GM18951 (cell line): ENCODE measurements at regions not wholly inside any gene's neighbourhood (a gene's known extent, or its start where the extent isn't known, plus 50 kb on each side); places are given as distances from the start of the nearest gene placed in this dataset.

Experiments used
- POLR2A ChIP-seq: IDR thresholded peaks from 4 replicates; pipeline ENCODE4 v1.6.1; 2011; ENCODE audit warnings: mild to moderate bottlenecking; ENCODE audit not compliant: insufficient read length, insufficient read depth; ENCODE audit errors: extremely low read depth
- in situ Hi-C: fragments of 300-500 bp; cut with MboI; formaldehyde crosslinking; loops from one replicate; pipeline ENCODE4 v1.12.0; 2022; ENCODE audit warnings: low sequenced_read_pairs, mixed read lengths, inconsistent platforms; ENCODE audit not compliant: unreplicated experiment

DNA sequence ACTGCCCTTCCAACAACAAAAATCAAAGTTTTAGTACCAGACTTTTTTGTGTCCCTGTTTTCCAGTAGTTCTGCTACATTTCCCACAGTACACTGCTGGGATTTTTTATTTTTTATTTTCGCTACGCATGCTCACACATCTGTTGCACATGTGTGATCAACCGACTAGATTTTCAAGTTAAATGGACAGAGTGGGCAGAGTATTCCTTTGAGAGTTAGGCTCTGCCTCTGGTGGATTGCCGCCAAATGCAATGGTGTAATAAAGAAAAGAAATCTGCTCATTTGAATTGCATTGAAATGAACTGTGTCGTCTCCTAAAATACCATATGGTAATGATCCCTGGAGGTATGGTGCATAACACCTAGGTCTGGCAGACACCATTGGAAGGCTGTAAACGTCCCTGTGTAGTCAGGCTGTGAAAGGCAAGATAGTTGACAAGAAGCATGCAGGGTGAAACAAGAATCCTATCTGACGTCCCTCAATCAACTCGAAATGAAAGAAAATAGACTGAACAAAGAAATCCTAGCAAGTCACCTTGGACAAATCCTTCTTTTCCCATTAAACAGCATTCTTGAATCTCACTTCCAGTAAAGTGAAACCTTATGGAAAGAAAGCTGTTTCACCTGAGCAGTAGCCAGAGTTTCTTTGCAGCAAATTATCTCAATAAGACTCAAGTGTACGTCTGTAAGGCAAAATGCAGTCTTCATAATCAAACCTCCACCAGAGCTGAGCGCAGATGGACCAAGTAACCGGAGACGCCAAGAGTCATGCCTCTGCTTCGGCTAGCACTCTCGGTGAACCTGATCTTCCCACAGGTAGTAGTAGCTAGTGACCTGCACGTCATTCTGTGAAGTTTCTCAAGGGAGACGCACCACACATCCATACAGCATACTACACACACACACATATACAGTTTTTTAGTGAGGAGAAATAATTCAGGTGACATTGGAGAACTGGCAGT is 357.3 kb downstream of the CRPPA start:
- in situ Hi-C loops = loop anchor here (25.0 kb wide), 1 partner anchor 1352 kb away; no protein-coding TSS in a partner anchor

DNA sequence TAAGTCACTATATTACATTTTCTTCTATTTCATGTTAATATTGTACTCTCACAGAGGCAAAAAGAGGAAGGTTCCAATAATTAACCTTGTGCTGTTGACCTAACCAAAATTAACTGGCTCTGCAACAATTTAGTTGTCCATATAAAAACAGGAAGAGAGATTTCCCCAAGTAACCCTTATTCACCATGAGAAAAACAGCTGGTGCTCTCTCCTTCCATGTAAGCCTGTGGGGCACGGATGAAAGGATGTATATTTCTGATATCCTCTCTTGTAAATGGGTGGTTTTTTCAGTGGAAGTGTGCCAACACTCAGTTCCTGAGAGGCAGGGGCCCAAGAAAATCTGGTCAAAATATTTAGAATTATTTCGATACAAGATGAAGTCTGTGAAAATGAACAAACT is 358.1 kb downstream of the CRPPA start:
- TF ChIP-seq POLR2A = no peak
- in situ Hi-C loops = loop anchor here (25.0 kb wide), 1 partner anchor 1351 kb away; no protein-coding TSS in a partner anchor

More for the DNA sequence above, 357.3 kb downstream of the CRPPA start:
- no peak for TF ChIP-seq POLR2A

DNA sequence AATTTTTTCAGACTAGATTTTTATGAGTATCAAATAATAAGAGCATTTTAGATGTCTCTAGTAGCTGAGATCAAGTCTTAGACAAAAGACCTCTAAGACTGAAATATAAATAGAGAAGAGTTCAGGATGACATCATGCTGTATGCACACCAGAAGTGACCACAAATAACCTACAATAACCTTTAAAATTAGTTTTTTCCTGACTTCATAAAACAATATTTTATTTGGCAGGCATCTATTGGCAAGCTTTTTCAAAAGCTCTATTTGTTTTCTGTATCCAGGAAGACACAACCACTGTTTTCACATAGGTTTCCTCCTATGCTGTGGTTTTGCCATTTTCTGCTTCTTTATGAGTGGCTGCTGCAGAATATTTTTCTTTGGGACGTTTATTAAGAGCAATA is 359.1 kb downstream of the CRPPA start:
- TF ChIP-seq POLR2A = no peak
- in situ Hi-C loops = loop anchor here (25.0 kb wide), 1 partner anchor 1350 kb away; no protein-coding TSS in a partner anchor

DNA sequence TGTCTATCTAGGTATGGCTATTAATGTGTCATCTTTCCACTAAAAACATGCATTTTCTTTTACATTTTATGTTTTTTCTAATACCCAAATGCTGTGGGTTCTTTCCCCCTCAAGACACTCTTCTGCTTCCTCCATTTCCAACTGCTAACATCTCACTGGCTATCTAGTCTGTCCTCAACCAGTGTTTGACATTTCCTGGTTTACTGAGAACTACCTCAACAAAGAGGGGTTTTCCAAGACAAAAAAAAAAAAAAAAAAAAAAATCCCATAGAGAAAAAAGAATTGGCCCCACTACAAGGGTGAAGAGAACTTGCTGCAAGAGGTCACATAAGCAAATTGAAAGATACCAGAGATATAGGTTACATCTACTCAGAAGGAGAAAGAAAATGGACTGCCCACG is 359.7 kb downstream of the CRPPA start:
- no peak for TF ChIP-seq POLR2A

DNA sequence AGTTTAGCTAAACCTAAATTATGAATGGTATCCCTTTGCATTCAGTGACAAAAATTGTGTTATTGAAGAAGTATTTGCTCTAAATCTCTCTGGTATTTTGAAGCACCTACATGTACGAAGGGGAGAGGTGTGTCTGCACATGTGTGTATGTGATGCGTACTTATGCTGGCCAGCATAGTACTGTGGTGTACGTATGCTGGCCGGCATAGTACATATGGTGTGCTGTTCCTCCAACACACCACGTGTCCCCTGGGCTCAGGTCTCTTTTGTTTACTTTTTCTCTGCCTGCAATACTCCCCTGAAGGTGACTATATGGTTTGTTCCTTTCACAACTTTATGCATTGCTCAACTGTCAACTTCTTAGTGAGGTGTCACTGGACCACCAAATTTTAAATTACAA is 360.3 kb downstream of the CRPPA start:
- in situ Hi-C loops = loop anchor here (25.0 kb wide), 1 partner anchor 1349 kb away; no protein-coding TSS in a partner anchor
- TF ChIP-seq POLR2A = no peak

More for the DNA sequence above, 359.7 kb downstream of the CRPPA start:
- in situ Hi-C loops = loop anchor here (25.0 kb wide), 1 partner anchor 1349 kb away; no protein-coding TSS in a partner anchor

GRCh38 chr7:16060502-16060901 is 360.8 kb downstream of the CRPPA start:
- no peak for TF ChIP-seq POLR2A

GRCh38 chr7:16055263-16055976 is 365.9 kb downstream of the CRPPA start:
- in situ Hi-C loops = loop anchor here (25.0 kb wide), 1 partner anchor 1343 kb away; no protein-coding TSS in a partner anchor

More at GRCh38 chr7:16060502-16060901, 360.8 kb downstream of the CRPPA start:
- in situ Hi-C loops = loop anchor here (25.0 kb wide), 1 partner anchor 1348 kb away; no protein-coding TSS in a partner anchor

GRCh38 chr7:16051561-16052255 is 365.2 kb upstream of the MEOX2 start:
- in situ Hi-C loops = loop anchor here (25.0 kb wide), 1 partner anchor 1339 kb away; no protein-coding TSS in a partner anchor
- no peak for TF ChIP-seq POLR2A

More at GRCh38 chr7:16055263-16055976, 365.9 kb downstream of the CRPPA start:
- no peak for TF ChIP-seq POLR2A

DNA sequence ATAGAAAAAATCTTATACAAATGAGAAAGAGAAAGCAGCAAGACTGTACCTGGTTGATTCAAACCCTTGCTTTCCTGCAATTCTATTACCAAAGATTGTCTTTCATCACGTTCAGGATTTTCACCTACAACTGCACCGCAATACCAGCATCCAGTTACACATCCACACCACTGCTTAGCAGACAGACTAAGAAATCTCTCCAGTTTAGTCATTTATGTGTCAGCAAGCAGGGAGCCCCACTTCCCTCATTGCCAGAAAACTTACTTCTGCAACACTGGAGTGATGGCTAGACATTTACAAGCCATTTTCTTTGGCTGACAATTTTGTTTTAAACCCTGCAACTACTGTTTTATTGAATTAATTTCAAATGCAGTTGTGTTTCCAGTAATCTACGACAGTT is 359.6 kb upstream of the MEOX2 start:
- no peak for TF ChIP-seq POLR2A
- in situ Hi-C loops = no loop called here

- no peak for TF ChIP-seq POLR2A
- in situ Hi-C loops = no loop called here
Measured at GRCh38 chr7:16045296-16045695, 358.8 kb upstream of the MEOX2 start.

GRCh38 chr7:16044645-16045044 is 358.2 kb upstream of the MEOX2 start:
- TF ChIP-seq POLR2A = no peak
- in situ Hi-C loops = no loop called here

DNA sequence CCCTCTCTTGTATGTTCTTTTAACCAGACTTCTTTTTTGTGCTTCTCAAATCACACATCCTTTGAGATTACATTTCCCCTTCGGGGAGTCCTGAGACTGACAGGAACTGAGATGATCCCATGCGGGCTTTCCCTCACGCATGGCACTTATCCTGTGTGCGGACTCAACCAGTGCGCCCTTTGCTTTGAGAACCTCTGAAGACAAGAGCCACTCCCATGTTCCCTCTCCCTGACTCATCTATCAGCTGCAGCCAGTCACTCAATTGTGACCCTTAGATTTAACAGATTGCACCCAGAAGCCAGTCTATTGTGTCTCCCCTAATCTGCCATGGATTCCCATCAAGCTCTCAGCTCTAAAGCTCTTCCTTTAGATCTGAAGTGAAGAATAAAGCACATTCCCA is 353.9 kb upstream of the MEOX2 start:
- in situ Hi-C loops = no loop called here
- no peak for TF ChIP-seq POLR2A
